D721Med (cell line): ENCODE measurements at regions not wholly inside any gene's neighbourhood (a gene's known extent, or its start where the extent isn't known, plus 50 kb on each side); places are given as distances from the start of the nearest gene placed in this dataset.

Experiments used
- DNase-seq: peaks from one replicate; pipeline ENCODE4 v3.0.0; 2011; ENCODE audit warnings: low spot score; ENCODE audit not compliant: insufficient read length
- FAIRE-seq: peaks from 2 replicates; lab custom pipeline; 2011; peaks lifted over from hg19 to GRCh38; lab: Jason Lieb, UNC
- TF ChIP-seq, protein P1 (sequence below): IDR thresholded peaks from 2 replicates; pipeline ENCODE4 v1.5.1; 2012; ENCODE audit warnings: mild to moderate bottlenecking, control low read depth; ENCODE audit not compliant: insufficient read depth; ENCODE audit errors: missing control alignments

DNA sequence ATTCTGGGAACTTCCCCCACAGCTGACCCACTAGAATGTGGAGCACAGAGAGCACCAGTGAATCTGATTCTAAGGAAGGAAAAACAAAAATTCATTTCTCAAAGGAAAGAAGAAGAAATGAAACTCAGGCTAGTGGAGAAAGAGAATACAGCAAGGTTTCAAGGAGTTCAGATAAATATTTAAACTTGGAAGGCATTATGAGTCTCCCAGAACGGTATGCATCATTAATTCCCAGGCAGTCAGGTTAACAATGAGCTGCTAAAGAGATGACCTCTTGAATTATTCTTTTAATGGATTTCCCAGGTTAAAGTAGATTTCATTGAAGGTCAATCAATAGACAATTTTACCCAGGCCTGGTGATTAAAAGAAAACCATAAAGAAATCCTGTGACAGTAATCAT lies 103.6 kb upstream of the KAZN start:
- FAIRE-seq (no peak), DNase-seq (no peak)
- TF ChIP-seq, protein P1, sequence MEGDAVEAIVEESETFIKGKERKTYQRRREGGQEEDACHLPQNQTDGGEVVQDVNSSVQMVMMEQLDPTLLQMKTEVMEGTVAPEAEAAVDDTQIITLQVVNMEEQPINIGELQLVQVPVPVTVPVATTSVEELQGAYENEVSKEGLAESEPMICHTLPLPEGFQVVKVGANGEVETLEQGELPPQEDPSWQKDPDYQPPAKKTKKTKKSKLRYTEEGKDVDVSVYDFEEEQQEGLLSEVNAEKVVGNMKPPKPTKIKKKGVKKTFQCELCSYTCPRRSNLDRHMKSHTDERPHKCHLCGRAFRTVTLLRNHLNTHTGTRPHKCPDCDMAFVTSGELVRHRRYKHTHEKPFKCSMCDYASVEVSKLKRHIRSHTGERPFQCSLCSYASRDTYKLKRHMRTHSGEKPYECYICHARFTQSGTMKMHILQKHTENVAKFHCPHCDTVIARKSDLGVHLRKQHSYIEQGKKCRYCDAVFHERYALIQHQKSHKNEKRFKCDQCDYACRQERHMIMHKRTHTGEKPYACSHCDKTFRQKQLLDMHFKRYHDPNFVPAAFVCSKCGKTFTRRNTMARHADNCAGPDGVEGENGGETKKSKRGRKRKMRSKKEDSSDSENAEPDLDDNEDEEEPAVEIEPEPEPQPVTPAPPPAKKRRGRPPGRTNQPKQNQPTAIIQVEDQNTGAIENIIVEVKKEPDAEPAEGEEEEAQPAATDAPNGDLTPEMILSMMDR, result no peak

DNA sequence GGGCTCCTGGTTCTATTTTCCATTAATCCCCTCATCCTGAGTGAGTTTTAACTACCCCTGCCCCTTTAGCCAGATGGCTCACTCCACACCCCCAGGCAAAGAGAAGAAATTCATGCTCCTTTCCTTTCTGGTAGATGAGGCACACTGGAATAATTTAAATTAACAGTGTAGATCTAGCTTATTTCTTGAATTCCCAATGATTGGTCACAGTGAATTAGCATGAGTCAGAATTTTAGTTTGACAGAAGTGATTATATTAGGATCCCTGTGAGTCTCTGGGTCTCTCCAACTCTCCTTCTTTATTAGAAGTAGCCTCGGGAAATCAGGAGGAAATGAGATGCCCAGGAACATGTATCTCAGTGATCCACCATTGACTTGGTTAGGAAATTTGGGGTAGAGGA lies 103.1 kb upstream of the KAZN start:
- TF ChIP-seq, protein P1, result no peak
- FAIRE-seq (no peak), DNase-seq (no peak)

DNA sequence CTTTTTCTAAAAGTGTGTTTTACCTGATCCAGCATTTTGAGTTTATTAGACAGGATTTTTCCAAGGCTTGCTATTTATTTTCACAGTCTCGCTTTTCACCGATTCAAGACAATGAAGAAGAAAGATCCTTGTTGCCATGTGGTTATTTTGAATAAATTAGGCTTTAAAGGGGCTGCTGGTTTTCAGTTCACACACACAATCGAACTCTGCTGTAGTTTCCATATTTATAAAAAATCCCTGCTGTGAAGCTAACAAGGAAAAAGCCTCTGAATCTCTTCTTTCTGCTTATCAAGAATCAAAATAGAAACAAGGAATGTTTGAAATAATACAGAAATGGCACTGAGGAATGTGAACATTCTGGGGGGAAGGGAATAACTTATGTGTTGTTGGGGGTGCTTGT lies 102.5 kb upstream of the KAZN start:
- TF ChIP-seq, protein P1, result no peak
- no peak for FAIRE-seq
- DNase-seq, result no peak

DNA sequence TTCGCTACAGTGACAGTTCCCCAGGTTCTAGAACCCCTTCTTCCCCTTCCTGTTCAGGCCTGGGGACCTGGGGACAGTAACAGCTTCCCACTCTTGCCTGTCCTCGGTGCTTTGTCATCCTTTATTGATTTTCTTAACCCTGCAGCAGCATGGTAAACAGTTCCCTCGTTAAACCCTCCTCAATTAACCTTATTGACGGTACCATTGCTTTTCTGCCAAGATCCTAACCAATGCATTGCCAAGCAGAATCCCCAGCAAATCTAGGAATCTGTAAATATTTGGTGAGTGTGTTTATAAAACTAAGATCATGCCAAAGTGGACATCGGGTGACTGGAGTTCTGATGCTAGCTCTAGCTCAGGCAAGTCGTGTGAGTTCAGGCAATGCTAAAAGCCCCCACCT lies 99.6 kb upstream of the KAZN start:
- FAIRE-seq (no peak), DNase-seq (no peak)
- TF ChIP-seq, protein P1, result no peak

DNA sequence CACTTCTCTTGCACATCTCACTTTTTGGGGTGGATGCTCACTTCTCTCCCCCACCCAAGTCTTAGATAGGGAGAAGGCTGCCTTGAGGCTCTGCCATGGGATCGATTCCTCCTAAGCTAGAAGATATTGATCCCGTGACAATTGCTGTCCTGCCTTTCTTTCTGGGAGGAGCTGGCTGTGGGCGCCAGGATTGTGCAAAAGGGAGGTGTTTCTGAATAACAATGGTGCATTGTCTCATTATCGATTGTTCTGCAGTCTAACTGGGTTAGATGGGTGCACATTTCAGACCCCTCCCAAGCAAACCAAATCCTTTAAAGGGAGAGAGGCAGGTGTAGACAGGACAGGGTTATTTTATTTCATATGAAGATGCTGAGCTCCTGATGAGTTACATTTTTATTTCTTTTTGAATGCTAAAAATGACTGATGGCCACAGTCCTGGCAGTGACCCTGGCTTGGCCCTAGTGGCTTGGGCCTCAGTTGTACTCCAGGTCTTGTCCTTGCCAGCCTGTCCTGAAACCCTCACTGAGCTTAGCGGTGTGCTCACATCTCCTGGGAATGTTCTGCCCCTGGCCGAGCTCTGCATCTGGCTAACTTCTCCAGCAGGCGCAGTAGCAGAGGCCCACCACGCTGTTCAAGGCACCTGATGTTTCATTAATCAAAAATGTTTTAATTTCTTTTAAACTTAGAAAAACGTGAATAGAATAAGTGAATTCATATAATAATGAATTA lies 99.0 kb upstream of the KAZN start:
- DNase-seq (no peak), FAIRE-seq (no peak)
- TF ChIP-seq, protein P1, result no peak

DNA sequence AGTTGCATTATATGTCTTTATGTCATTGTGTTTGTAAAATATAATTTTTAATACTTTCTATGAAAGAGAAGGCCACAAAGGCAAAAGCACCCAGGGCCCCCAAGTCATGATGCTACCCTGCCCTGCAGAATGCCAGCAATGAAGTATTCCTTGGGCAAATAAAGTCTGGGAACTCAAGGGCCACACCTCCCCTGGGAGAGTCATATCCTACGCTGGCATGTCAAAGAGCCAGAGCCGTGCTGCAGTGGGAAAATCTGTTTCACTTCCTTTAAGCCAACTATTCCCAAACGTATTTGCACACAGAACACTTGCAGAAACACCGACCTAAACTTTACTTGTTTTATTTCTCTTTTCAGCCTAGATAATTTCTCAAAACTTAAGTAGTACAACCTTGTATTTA lies 98.4 kb upstream of the KAZN start:
- DNase-seq, result no peak
- TF ChIP-seq, protein P1, result no peak
- no peak for FAIRE-seq

DNA sequence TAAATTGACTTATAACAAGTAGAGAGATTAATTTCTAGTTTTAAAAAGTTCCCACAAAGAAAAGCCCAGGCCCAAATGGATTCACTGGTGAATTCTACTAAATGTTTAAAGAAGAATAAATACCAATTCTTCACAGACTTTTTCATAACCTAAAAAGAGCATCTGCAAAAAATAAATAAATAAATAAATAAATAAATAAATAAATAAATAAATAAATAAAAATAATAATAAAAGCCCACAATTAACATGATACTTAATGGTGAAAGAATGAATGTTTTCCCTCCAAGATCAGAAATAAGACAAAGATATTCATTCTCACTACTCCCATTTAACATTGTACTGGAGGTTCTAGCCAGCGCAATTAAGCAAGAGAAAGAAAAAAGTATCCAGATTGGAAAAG lies 97.6 kb upstream of the KAZN start:
- no peak for FAIRE-seq
- TF ChIP-seq, protein P1, result no peak
- no peak for DNase-seq
